HG02798 (cell line): ENCODE measurements at regions not wholly inside any gene's neighbourhood (a gene's known extent, or its start where the extent isn't known, plus 50 kb on each side); places are given as distances from the start of the nearest gene placed in this dataset.

Source experiments
- ATAC-seq: cut with Tn5 transposase; IDR thresholded peaks from one replicate; pipeline ENCODE4 v1.9.1; 2021; ENCODE audit warnings: mild to moderate bottlenecking; ENCODE audit not compliant: unreplicated experiment, poor library complexity

DNA sequence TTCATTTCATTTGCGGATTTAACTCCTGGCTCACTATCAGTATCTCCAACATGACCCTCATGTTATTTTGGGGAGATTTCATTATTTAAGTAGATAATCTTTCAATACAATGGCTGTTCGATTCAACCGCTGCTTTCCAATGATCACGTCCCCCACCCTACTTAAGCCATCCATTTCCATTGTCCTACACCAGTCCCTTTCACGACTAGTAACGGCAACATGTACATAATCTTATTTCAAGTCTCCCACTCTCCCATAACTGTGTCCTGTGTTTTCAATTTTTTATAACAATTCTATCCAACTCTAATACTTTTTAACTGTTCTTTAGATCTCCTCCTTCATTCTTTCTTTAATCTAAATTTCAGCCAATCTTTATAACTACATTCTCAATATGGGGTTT is 890.8 kb upstream of the MAP3K7 start:
- ATAC-seq: no peak

- peak; percentile 81 for ATAC-seq
Observed at GRCh38 chr6:91476000-91476399, 889.1 kb upstream of the MAP3K7 start.

- no peak for ATAC-seq
Observed at GRCh38 chr6:91465393-91465792, 878.5 kb upstream of the MAP3K7 start.

GRCh38 chr6:91464718-91465117 is 877.8 kb upstream of the MAP3K7 start:
- ATAC-seq: no peak

DNA sequence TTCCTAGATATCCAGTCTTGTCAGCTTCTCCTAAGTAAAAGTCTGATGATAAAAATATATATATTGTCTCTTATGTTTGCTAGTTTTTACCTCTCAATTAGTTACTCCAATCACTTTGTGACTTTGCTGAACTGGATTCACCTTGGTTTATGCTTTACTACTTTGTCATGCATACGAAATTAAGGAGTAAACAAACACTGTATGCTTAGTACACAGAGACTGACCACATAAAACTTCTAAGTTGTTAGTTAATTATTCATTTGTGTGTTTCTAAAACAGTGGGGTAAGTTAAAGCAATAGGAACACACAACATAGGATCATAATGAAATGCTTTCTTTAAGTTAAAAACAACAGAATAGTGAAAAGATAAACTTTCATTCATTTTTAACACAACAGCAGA is 877.3 kb upstream of the MAP3K7 start:
- ATAC-seq: no peak

DNA sequence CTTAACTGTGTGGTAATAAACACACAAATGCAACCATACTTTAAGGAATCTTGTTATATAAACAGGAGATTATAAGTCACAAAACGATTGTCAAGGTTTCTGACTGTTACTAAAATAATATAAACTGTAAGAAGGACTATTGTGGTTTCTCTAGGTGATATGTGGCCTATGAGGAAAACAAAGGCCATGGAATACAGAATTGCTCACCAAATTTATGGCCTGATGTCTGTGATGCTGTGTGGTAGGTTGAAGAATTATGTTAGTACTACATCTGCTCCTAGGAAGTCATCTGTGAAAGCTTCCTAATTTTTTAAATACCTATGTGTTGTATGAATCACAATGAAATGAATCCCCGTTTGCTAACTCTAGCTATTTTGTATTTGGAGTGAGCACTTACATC is 875.4 kb upstream of the MAP3K7 start:
- ATAC-seq: no peak

GRCh38 chr6:91453224-91453878 is 866.5 kb upstream of the MAP3K7 start:
- no peak for ATAC-seq

DNA sequence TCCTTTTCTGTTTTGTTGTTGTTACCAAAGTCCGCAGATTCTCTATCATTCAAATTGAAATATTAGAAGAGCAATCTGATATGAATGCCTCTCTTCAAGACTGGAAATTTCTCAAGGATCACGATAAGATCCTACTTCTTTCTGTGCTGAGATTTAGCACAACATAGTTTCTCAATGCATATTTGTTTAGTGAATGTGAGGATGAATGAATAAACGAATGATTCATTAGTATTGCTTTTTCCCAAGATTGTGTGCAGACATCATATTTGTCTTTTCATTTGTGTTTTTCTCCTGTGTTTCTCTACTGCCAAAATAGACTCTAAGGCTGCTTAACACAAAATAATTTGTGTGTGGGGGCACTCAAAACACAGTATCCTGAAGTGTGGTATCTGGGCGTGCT is 862.7 kb upstream of the MAP3K7 start:
- ATAC-seq: no peak

- no peak for ATAC-seq
Observed at GRCh38 chr6:91447530-91448254, 860.8 kb upstream of the MAP3K7 start.

DNA sequence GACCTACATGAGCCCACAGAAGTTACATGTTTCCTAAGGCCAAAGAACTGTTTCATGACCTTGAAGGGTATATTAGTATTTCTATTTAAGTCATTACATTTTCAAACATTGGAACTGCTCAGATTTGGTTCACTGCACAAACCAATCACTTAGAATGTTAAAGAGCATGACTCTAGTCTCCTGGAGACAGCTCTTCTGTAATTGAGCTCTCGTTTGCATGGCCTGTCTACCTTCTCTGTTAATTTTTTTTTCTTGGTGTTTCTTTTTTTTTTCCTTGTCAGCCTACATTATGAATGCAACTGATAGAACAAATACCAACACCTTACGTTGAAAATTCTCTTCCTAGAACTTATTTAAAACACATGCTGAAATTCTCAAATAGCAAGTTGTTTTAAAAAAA is 860.2 kb upstream of the MAP3K7 start:
- no peak for ATAC-seq

GRCh38 chr6:91443405-91443804 is 856.5 kb upstream of the MAP3K7 start:
- ATAC-seq: no peak

DNA sequence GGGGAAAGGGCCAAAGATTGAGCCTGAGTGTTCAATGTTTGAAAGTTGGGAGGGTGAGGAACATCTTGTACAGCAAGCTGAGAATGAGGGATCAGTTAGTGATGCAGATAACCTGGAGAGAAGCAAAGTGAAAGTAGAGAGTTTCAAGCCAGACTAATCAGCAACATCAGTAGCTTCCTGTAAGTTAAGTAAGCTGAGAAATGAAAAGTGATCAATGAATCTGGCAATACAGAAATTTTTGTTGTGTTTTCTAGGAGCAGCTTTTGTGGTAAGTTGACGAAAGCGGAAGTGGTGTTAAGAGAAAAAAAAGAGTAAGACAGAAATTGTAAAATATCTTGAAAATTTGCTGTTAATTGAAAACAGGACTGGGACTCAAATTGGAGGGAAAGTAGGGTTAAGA is 855.5 kb upstream of the MAP3K7 start:
- ATAC-seq: peak; percentile 50

- no peak for ATAC-seq
Observed at GRCh38 chr6:91438570-91438969, 851.7 kb upstream of the MAP3K7 start.

GRCh38 chr6:91437315-91437729 is 850.5 kb upstream of the MAP3K7 start:
- ATAC-seq: no peak

DNA sequence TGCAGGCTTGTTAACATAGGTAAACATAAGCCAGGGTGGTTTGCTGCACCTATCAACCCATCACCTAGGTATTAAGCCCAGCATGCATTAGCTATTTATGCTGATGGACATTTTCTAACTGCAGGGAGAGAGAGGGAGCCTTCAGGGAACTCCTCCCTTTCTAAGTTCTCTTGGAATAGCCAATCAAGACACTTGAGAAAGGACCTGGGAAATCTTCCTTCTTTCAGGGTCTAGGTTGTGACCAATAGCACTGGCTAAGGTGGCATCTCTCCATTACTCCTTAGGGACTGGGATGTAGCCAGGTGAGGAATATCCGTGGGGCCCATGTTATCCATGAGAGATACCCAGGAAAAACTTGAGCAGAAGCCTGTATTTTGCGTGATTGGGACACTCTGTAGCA is 849.6 kb upstream of the MAP3K7 start:
- ATAC-seq: no peak

DNA sequence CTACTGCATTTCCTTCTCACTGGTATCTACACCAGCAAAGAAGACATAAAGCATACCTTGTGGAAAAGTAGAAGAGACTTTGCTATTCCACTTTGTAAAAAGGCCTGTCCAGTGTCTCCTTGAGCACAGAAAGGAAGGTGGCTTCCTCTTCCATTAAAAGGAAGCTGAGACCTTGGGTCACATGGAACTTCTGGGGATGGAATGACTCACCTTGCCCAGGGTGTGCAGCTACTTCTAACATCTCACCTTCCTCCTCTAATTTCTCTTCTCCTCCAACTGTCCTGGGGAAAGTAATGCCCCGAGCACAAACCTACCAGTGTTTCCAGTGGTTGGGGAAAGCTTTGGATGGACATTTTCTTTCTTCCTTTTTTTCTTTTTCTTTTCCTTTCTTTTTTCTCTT is 848.8 kb upstream of the MAP3K7 start:
- no peak for ATAC-seq

GRCh38 chr6:91434576-91434975 is 847.7 kb upstream of the MAP3K7 start:
- ATAC-seq: no peak

- ATAC-seq: no peak
Observed at GRCh38 chr6:91433660-91434534, 847.0 kb upstream of the MAP3K7 start.

DNA sequence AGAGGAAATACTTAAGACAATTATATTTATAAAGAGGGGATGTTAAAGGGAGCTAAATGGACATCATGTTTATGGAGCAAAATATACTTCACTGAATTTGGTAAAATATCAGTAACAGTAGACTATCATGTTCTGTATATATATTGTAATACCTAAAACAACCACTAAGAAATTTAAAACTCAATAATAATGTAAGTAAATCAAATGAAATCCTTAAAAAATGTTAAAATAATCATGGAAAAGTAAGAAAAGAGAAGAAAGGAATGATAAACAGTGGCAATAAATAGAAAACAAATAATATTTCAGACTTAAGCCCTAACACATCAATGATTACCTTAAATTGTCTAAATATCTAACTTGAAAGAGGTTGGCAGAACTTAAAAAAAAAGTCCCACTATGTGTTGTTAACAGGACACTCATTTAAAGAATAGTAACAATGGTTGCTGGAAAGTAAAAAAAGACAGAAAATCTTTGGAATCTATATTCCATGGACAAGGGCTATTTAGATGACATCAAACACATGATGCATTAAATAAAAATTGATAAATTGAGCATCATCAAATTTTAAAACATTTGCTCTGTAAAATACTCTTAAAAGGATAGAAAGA is 842.2 kb upstream of the MAP3K7 start:
- ATAC-seq: no peak

DNA sequence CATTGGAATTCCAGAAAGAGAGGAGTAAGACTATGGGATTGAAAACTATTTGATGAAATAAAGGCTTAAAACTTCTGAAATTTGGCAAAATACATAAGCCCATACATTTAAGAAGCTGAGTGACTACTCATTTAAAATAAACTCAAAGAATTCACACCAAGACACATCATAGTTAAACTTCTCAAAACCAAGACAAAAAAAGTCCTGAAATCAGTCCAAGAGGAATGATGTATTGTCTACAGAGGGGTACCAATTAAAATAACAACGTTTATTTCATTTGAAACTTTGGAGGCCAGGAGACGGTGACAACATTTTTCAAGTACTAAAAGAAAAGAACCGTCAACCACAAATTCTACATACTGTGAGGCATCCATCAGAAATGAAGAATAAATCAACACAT is 841.4 kb upstream of the MAP3K7 start:
- no peak for ATAC-seq

DNA sequence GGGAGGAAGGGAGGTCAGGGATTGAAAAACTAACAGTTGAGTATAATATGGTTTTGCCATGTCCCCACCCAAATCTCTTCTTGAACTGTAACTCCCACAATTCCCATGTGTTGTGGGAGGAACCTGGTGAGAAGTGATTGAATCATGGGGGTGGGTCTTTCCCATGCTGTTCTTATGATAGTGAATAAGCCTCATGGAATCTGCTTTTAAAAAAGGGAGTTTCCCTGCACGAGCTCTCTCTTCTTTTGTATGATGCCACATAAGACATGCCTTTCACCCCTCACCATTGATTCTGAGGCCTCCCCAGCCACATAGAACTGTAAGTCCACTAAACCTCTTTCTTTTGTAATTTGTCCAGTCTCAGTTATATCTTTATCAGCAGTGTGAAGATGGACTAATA is 833.4 kb upstream of the MAP3K7 start:
- no peak for ATAC-seq
